ENCODE measurements at regions not wholly inside any gene's neighbourhood (a gene's known extent, or its start where the extent isn't known, plus 50 kb on each side); places are given as distances from the start of the nearest gene placed in this dataset.

DNA sequence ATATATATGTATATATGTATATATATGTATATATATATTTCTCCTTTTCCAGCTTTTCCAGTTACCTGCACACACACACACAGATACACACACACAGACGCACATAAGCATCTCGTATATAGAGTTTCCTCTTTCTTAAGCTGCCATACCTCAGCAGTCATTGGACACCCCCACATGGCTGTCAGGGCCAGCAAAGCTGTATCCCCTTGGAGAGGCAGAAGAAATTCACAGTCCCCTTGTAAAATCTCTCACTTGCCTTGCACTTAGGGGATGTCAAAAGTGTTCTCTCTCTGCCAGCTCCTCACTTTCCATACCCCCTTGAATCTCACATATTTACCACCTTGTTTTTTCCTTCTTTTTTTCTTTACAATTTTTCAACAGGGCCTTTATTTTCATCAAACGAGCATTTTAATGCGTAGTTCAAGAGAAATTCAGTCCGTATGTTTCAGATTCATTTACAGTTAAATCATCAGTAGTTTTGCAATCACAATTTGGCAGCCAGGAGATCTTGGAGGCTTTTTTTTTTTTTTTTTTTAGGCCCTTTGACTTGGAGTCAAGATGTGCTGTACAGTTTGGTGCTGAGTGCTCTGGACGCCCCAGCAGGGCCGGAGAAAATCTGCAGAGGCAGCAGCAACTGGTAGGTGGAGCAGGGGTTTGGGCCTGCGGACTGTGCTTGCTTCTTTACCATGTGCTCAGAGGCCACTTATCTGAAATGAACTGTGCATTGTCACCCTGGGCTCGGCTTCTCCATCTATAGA is 244.9 kb upstream of the KLF4 start:
- TF ChIP-seq CREB1 (CRISPR knock-in tag; IDR thresholded peaks at IDR 0.05; ENCODE audit: low read depth) (no peak), EZH2phosphoT487 (IDR thresholded peaks at IDR 0.05; ENCODE audit: unreplicated experiment) (no peak), POLR2AphosphoS5 (IDR thresholded peaks at IDR 0.05; ENCODE audit: low read depth) (no peak), ZNF331 (CRISPR knock-in tag; IDR thresholded peaks at IDR 0.05; ENCODE audit: low read depth) (no peak), EZH2 (IDR thresholded peaks at IDR 0.05; ENCODE audit: low read depth, unreplicated experiment) (no peak), ZNF114 (CRISPR knock-in tag; IDR thresholded peaks at IDR 0.05) (no peak), NANOG (IDR thresholded peaks at IDR 0.05; ENCODE audit: borderline replicate concordance) (no peak), STAT1 (IDR thresholded peaks at IDR 0.05; ENCODE audit: unreplicated experiment) (no peak)
- TF ChIP-seq, protein P1, sequence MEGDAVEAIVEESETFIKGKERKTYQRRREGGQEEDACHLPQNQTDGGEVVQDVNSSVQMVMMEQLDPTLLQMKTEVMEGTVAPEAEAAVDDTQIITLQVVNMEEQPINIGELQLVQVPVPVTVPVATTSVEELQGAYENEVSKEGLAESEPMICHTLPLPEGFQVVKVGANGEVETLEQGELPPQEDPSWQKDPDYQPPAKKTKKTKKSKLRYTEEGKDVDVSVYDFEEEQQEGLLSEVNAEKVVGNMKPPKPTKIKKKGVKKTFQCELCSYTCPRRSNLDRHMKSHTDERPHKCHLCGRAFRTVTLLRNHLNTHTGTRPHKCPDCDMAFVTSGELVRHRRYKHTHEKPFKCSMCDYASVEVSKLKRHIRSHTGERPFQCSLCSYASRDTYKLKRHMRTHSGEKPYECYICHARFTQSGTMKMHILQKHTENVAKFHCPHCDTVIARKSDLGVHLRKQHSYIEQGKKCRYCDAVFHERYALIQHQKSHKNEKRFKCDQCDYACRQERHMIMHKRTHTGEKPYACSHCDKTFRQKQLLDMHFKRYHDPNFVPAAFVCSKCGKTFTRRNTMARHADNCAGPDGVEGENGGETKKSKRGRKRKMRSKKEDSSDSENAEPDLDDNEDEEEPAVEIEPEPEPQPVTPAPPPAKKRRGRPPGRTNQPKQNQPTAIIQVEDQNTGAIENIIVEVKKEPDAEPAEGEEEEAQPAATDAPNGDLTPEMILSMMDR (conservative IDR thresholded peaks at IDR 0.05; ENCODE audit: low read depth in 2 of 2), result no peak
- TF ChIP-seq, protein P2, sequence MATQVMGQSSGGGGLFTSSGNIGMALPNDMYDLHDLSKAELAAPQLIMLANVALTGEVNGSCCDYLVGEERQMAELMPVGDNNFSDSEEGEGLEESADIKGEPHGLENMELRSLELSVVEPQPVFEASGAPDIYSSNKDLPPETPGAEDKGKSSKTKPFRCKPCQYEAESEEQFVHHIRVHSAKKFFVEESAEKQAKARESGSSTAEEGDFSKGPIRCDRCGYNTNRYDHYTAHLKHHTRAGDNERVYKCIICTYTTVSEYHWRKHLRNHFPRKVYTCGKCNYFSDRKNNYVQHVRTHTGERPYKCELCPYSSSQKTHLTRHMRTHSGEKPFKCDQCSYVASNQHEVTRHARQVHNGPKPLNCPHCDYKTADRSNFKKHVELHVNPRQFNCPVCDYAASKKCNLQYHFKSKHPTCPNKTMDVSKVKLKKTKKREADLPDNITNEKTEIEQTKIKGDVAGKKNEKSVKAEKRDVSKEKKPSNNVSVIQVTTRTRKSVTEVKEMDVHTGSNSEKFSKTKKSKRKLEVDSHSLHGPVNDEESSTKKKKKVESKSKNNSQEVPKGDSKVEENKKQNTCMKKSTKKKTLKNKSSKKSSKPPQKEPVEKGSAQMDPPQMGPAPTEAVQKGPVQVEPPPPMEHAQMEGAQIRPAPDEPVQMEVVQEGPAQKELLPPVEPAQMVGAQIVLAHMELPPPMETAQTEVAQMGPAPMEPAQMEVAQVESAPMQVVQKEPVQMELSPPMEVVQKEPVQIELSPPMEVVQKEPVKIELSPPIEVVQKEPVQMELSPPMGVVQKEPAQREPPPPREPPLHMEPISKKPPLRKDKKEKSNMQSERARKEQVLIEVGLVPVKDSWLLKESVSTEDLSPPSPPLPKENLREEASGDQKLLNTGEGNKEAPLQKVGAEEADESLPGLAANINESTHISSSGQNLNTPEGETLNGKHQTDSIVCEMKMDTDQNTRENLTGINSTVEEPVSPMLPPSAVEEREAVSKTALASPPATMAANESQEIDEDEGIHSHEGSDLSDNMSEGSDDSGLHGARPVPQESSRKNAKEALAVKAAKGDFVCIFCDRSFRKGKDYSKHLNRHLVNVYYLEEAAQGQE (IDR thresholded peaks at IDR 0.05; ENCODE audit: unreplicated experiment), result no peak
- TF ChIP-seq, protein P3, sequence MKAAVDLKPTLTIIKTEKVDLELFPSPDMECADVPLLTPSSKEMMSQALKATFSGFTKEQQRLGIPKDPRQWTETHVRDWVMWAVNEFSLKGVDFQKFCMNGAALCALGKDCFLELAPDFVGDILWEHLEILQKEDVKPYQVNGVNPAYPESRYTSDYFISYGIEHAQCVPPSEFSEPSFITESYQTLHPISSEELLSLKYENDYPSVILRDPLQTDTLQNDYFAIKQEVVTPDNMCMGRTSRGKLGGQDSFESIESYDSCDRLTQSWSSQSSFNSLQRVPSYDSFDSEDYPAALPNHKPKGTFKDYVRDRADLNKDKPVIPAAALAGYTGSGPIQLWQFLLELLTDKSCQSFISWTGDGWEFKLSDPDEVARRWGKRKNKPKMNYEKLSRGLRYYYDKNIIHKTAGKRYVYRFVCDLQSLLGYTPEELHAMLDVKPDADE (IDR thresholded peaks at IDR 0.05), result no peak

All from GM23338 (cell line).